ENCODE measurements at regions not wholly inside any gene's neighbourhood (a gene's known extent, or its start where the extent isn't known, plus 50 kb on each side); places are given as distances from the start of the nearest gene placed in this dataset.

DNA sequence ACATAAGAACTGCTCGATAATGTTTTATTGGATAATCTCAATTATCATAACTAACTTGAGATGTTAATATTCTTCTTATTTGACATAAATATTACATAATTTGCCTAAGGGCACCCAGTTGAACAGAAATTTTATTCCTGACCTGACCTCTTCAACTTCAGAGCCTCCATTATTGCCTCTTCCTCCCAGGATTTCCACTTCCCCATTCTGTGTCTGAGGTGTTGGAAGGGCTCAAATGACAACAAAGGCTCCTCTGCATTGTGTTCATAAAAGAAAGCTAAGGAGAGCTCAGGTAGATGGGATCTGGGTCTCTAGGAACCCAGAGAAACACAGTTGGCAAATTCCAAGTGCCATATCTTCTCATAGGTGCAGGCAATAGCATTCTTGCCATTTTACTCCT, 61.2 kb upstream of the ARHGAP20 start:
- TF ChIP-seq CTCF (IDR thresholded peaks at IDR 0.05) (no peak), POLR2A (IDR thresholded peaks at IDR 0.05) (no peak)

All from lower leg skin (tissue), 3 donors.